CD4-positive, alpha-beta T cell treated with Interferon alpha-2 for 1 hour (primary cell): ENCODE measurements at regions not wholly inside any gene's neighbourhood (a gene's known extent, or its start where the extent isn't known, plus 50 kb on each side); places are given as distances from the start of the nearest gene placed in this dataset.

Source experiments
- DNase-seq, 2 donors: peaks; one replicate each; pipeline ENCODE4 v3.0.0-alpha.2; 2020 to 2022

GRCh38 chr13:73417012-73417615, 358.3 kb downstream of the KLF5 start:
- DNase-seq = no peak

- DNase-seq = no peak
Observed at GRCh38 chr13:73416093-73416492, 357.3 kb downstream of the KLF5 start.

- no peak for DNase-seq
Observed at GRCh38 chr13:73413656-73414055, 354.9 kb downstream of the KLF5 start.

GRCh38 chr13:73412933-73413332, 354.1 kb downstream of the KLF5 start:
- no peak for DNase-seq

GRCh38 chr13:73411067-73411809, 352.4 kb downstream of the KLF5 start:
- no peak for DNase-seq

- no peak for DNase-seq
Observed at GRCh38 chr13:73406454-73406853, 347.6 kb downstream of the KLF5 start.

- no peak for DNase-seq
Observed at GRCh38 chr13:73404581-73404980, 345.8 kb downstream of the KLF5 start.

GRCh38 chr13:73403355-73404120, 344.7 kb downstream of the KLF5 start:
- DNase-seq = no peak

- DNase-seq = no peak
Observed at GRCh38 chr13:73401769-73402168, 343.0 kb downstream of the KLF5 start.

GRCh38 chr13:73399347-73400216, 340.8 kb downstream of the KLF5 start:
- DNase-seq = no peak

- no peak for DNase-seq
Observed at GRCh38 chr13:73397496-73398305, 338.9 kb downstream of the KLF5 start.

GRCh38 chr13:73394066-73394465, 335.3 kb downstream of the KLF5 start:
- no peak for DNase-seq

GRCh38 chr13:73390100-73390499, 331.3 kb downstream of the KLF5 start:
- DNase-seq = no peak

- no peak for DNase-seq
Observed at GRCh38 chr13:73388586-73388985, 329.8 kb downstream of the KLF5 start.

GRCh38 chr13:73387318-73387717, 328.5 kb downstream of the KLF5 start:
- DNase-seq = no peak

- no peak for DNase-seq
Observed at GRCh38 chr13:73385848-73386247, 327.0 kb downstream of the KLF5 start.

GRCh38 chr13:73372666-73373627, 314.1 kb downstream of the KLF5 start:
- DNase-seq = no peak

- DNase-seq = no peak
Observed at GRCh38 chr13:73370066-73370465, 311.3 kb downstream of the KLF5 start.

GRCh38 chr13:73369095-73369494, 310.3 kb downstream of the KLF5 start:
- DNase-seq = no peak

GRCh38 chr13:73368608-73369007, 309.8 kb downstream of the KLF5 start:
- no peak for DNase-seq

- no peak for DNase-seq
Observed at GRCh38 chr13:73367886-73368285, 309.1 kb downstream of the KLF5 start.
